Transverse colon (tissue), 4 donors: ENCODE measurements at regions not wholly inside any gene's neighbourhood (a gene's known extent, or its start where the extent isn't known, plus 50 kb on each side); places are given as distances from the start of the nearest gene placed in this dataset.

ENCODE experiments used
- DNase-seq: peaks from one replicate; pipeline ENCODE4 v3.0.0-alpha.2; 2019
- H3K27ac ChIP-seq, 4 donors: fragments of 200-600 bp; sonication (generic); 2 replicates each; pipeline ENCODE4 v1.5.1; 2016 to 2018; ENCODE audit warnings: inconsistent platforms in 4 of 4
- H3K27me3 ChIP-seq: fragments of 200-600 bp; sonication (generic); 2 replicates; pipeline ENCODE4 v1.5.1; 2017; ENCODE audit warnings: inconsistent platforms
- H3K36me3 ChIP-seq, 4 donors: fragments of 200-600 bp; sonication (generic); 2 replicates each; pipeline ENCODE4 v1.5.1; 2017 to 2019; ENCODE audit warnings: inconsistent platforms in 4 of 4
- H3K4me1 ChIP-seq, 4 donors: fragments of 200-600 bp; sonication (generic); 2 replicates each; pipeline ENCODE4 v1.5.1; 2017 to 2020; ENCODE audit warnings: inconsistent platforms in 4 of 4
- H3K4me3 ChIP-seq, 4 donors: fragments of 200-600 bp; sonication (generic); 1 replicate in 1 of 4; 2 replicates in 3 of 4; pipeline versions ENCODE4 v1.5.1 to v1.6.1; 2017 to 2019; ENCODE audit warnings: inconsistent platforms in 4 of 4
- H3K9me3 ChIP-seq, 2 donors: fragments of 200-600 bp; sonication (generic); 2 replicates each; pipeline ENCODE4 v1.5.1; 2017 to 2019; ENCODE audit warnings: inconsistent platforms in 2 of 2
- EP300 ChIP-seq: sonication (generic); formaldehyde crosslinking; IDR thresholded peaks from one replicate; pipeline ENCODE4 v1.6.1; 2017; ENCODE audit warnings: antibody characterized with exemption, low read depth
- POLR2A ChIP-seq: fragments of 450-650 bp; IDR thresholded peaks from one replicate; pipeline ENCODE4 v1.6.1; 2016; ENCODE audit warnings: antibody characterized with exemption, mild to moderate bottlenecking, moderate library complexity
- POLR2AphosphoS5 ChIP-seq, 3 donors: sonication (generic); formaldehyde crosslinking; IDR thresholded peaks; one replicate each; pipeline ENCODE4 v1.6.1; 2016; ENCODE audit warnings: antibody characterized with exemption in 3 of 3
- WGBS, 2 donors: methylation state at CpG; one replicate each; pipeline ENCODE4 v1.1.5; 2018; ENCODE audit warnings: low coverage in 1 of 2; 5-methylcytosine and 5-hydroxymethylcytosine counted together
- in situ Hi-C, 4 donors: fragments of 200-750 bp; cut with MboI; loops; one replicate each; pipeline versions ENCODE4 v1.15.0 to v1.15.1; 2017; ENCODE audit warnings: low sequenced_read_pairs in 3 of 4, low pct_ligation_motif_present in 1 of 4, low pct_unique_long_range_greater_than_20kb in 1 of 4
- intact Hi-C: fragments of 100-400 bp; cut with DNase I; formaldehyde crosslinking; loops from one replicate; pipeline ENCODE4 v1.15.1; 2023; ENCODE audit warnings: low total_unique reads
- TF ChIP-seq, protein P1 (sequence below), 5 experiments: fragments of 200-600 bp in 3 of 5; fragments of 450-650 bp in 2 of 5; sonication (generic) in 3 of 5; IDR thresholded peaks; 1 replicate in 2 of 5; 2 replicates in 3 of 5; pipeline ENCODE4 v1.5.1; 2016 to 2017; ENCODE audit warnings: antibody characterized with exemption in 5 of 5, inconsistent platforms in 3 of 5, mild to moderate bottlenecking in 2 of 5, moderate library complexity in 1 of 5

DNA sequence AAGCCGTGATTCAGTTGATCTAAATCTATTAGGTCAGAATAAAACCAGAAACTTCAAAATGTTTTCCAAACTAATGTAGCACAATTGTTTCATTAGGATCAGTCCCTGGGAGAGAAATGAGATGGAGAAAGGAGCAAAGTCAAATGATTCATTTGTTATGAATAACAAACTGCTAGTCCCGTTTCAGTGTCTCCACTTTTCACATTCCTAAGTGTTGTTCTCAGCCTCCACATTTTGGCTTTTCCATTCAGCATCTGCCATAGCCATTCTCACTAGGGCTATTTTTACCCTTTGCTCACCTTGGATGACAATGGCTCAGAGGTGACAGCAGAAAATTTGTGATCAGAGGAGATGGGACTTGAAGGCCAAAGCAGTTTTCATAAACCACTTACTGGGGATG lies 314.1 kb upstream of the KIF2A start:
- no peaks in the 10 kb centered on the region for H3K27me3 ChIP-seq
- DNase-seq: no peak
- in situ Hi-C loops (no loop called here), intact Hi-C loops (no loop called here)
- TF ChIP-seq, protein P1, sequence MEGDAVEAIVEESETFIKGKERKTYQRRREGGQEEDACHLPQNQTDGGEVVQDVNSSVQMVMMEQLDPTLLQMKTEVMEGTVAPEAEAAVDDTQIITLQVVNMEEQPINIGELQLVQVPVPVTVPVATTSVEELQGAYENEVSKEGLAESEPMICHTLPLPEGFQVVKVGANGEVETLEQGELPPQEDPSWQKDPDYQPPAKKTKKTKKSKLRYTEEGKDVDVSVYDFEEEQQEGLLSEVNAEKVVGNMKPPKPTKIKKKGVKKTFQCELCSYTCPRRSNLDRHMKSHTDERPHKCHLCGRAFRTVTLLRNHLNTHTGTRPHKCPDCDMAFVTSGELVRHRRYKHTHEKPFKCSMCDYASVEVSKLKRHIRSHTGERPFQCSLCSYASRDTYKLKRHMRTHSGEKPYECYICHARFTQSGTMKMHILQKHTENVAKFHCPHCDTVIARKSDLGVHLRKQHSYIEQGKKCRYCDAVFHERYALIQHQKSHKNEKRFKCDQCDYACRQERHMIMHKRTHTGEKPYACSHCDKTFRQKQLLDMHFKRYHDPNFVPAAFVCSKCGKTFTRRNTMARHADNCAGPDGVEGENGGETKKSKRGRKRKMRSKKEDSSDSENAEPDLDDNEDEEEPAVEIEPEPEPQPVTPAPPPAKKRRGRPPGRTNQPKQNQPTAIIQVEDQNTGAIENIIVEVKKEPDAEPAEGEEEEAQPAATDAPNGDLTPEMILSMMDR (IDR thresholded peaks at IDR 0.05): no peak
- TF ChIP-seq EP300 (no peak), POLR2A (no peak), POLR2AphosphoS5 (IDR thresholded peaks at IDR 0.05) (no peak)
- H3K36me3 ChIP-seq: no peaks in the 10 kb centered on the region
- H3K27ac ChIP-seq: no peak overlapping the region
- no peak overlapping the region for H3K4me3 ChIP-seq
- H3K9me3 ChIP-seq: peaks cover 0 to 3% of the 10 kb centered on the region in 2 donors
- WGBS, 2 donors: 26 to 46% methylated on average over 2 of the region's 2 CpGs
- no peaks in the 10 kb centered on the region for H3K4me1 ChIP-seq

DNA sequence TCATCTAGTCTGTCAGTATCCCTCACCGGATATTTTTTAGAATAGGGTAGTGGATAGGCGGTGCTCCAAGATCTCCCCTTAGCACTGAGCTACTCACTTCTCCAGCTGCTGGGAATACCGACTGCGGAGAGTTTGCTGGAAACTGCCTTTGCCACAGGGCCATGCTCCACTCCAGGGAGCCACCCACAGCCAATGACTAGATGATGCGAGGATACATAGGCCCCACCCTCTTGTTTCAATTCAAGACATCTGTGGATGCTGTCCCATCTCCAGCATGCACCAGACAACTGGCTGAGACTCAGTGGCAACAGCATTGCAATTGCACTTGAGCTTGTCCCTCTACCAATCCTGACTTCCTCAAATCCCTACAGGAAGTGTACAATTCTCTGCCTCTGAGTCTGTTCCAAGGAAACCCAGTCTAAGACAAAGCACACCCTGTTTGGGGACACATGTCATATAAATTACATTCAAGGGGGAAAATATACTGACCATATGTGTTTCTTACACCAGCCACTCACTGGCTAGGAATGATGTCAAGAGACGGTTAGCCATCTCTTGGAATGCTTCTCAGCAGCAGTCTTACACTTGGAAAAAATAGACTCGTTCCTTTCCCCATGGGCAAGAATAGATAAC lies 312.6 kb upstream of the KIF2A start:
- Histone ChIP-seq H3K9me3 (no peaks in the 10 kb centered on the region), H3K27me3 (no peaks in the 10 kb centered on the region), H3K4me3 (no peak overlapping the region), H3K27ac (no peak overlapping the region), H3K36me3 (no peaks in the 10 kb centered on the region), H3K4me1 (no peaks in the 10 kb centered on the region)
- DNase-seq: no peak
- intact Hi-C loops: no loop called here
- in situ Hi-C loops: no loop called here
- WGBS, 2 donors: 71 to 80% methylated on average over 4 to 7 of the region's 7 CpGs
- TF ChIP-seq EP300: no peak
- TF ChIP-seq POLR2A: no peak
- TF ChIP-seq, protein P1 (IDR thresholded peaks at IDR 0.05): no peak
- no peak for TF ChIP-seq POLR2AphosphoS5 (IDR thresholded peaks at IDR 0.05)

DNA sequence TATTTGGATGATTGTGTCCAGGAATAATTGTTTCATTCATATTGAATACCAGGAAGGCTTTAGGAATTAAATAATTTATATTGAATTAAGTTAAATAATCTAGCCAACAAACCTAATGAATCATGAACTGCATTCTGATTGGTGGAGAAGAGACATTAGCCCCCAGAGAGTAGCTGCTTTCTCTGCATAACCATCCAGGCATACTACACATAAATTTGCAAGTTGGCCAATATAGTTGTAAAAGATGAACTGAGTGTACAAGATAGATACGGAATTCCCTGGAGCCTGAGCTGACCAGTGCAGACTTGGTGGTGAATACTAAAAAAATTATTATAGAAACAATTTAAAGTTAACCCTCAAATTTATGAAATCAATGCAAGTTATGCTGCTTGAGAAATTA lies 311.8 kb upstream of the KIF2A start:
- DNase-seq: no peak
- Histone ChIP-seq H3K4me3 (no peak overlapping the region), H3K27ac (no peak overlapping the region), H3K27me3 (no peaks in the 10 kb centered on the region), H3K36me3 (no peaks in the 10 kb centered on the region), H3K4me1 (no peaks in the 10 kb centered on the region), H3K9me3 (no peaks in the 10 kb centered on the region)
- in situ Hi-C loops: no loop called here
- WGBS, 2 donors: 57 to 78% methylated on average over 1 of the region's 1 CpG
- intact Hi-C loops: no loop called here
- TF ChIP-seq, protein P1 (IDR thresholded peaks at IDR 0.05): no peak
- TF ChIP-seq POLR2AphosphoS5 (IDR thresholded peaks at IDR 0.05) (no peak), POLR2A (no peak), EP300 (no peak)

DNA sequence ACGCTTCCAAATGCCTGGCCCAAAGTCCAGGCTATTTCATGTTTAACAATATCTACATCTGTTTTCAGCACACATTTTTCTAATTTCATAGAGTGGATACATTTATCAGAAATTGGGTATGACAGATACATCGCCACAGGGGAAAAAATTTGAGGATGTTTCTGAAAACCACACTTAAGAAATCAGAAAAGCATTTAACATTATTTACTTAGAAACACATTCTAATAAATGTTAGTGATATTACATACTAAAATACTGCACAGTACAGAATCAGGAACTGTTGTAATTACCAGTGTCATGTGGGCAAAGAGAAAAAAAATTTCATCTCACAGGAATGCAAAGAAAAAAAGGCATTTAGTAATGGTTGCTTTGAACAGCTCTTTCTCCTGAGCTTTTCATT lies 310.5 kb upstream of the KIF2A start:
- TF ChIP-seq EP300 (no peak), POLR2A (no peak), POLR2AphosphoS5 (IDR thresholded peaks at IDR 0.05) (no peak)
- TF ChIP-seq, protein P1 (IDR thresholded peaks at IDR 0.05): no peak
- H3K27me3 ChIP-seq: no peaks in the 10 kb centered on the region
- no peaks in the 10 kb centered on the region for H3K9me3 ChIP-seq
- intact Hi-C loops (no loop called here), in situ Hi-C loops (no loop called here)
- no peaks in the 10 kb centered on the region for H3K36me3 ChIP-seq
- no peak for DNase-seq
- no peak overlapping the region for H3K4me3 ChIP-seq
- H3K27ac ChIP-seq: no peak overlapping the region
- no peaks in the 10 kb centered on the region for H3K4me1 ChIP-seq
- 86 to 91% methylated on average over 2 of the region's 2 CpGs for WGBS, 2 donors
